Gastroesophageal sphincter (tissue), 2 donors: ENCODE measurements at regions not wholly inside any gene's neighbourhood (a gene's known extent, or its start where the extent isn't known, plus 50 kb on each side); places are given as distances from the start of the nearest gene placed in this dataset.

ENCODE experiments used
- EP300 ChIP-seq: sonication (generic); formaldehyde crosslinking; IDR thresholded peaks from one replicate; pipeline ENCODE4 v1.6.1; 2017; ENCODE audit warnings: antibody characterized with exemption, mild to moderate bottlenecking
- POLR2A ChIP-seq, 2 donors: fragments of 450-650 bp; IDR thresholded peaks; one replicate each; pipeline ENCODE4 v1.6.1; 2017; ENCODE audit warnings: antibody characterized with exemption in 2 of 2, mild to moderate bottlenecking in 2 of 2, moderate library complexity in 1 of 2
- POLR2AphosphoS5 ChIP-seq: sonication (generic); formaldehyde crosslinking; IDR thresholded peaks from one replicate; pipeline ENCODE4 v1.6.1; 2017; ENCODE audit warnings: antibody characterized with exemption

GRCh38 chr3:124456506-124456905 lies 273.7 kb upstream of the UMPS start:
- TF ChIP-seq POLR2AphosphoS5 (no peak), POLR2A (IDR thresholded peaks at IDR 0.05) (no peak), EP300 (no peak)
